Fibroblast of lung (primary cell): ENCODE measurements at regions not wholly inside any gene's neighbourhood (a gene's known extent, or its start where the extent isn't known, plus 50 kb on each side); places are given as distances from the start of the nearest gene placed in this dataset.

Source experiments
- EZH2 ChIP-seq: IDR thresholded peaks from 2 replicates; pipeline ENCODE4 v1.5.1; 2012; ENCODE audit warnings: low read length, control low read depth, mild to moderate bottlenecking; ENCODE audit errors: missing control alignments
- TF ChIP-seq, protein P1 (sequence below), 2 donors: IDR thresholded peaks in 1 of 2; conservative IDR thresholded peaks in 1 of 2; 1 replicate in 1 of 2; 2 replicates in 1 of 2; pipeline ENCODE4 v1.5.1; 2011 to 2012; ENCODE audit warnings: low read length in 2 of 2, control low read depth in 1 of 2, inconsistent platforms in 1 of 2, low read depth in 1 of 2, mild to moderate bottlenecking in 1 of 2

- TF ChIP-seq, protein P1, sequence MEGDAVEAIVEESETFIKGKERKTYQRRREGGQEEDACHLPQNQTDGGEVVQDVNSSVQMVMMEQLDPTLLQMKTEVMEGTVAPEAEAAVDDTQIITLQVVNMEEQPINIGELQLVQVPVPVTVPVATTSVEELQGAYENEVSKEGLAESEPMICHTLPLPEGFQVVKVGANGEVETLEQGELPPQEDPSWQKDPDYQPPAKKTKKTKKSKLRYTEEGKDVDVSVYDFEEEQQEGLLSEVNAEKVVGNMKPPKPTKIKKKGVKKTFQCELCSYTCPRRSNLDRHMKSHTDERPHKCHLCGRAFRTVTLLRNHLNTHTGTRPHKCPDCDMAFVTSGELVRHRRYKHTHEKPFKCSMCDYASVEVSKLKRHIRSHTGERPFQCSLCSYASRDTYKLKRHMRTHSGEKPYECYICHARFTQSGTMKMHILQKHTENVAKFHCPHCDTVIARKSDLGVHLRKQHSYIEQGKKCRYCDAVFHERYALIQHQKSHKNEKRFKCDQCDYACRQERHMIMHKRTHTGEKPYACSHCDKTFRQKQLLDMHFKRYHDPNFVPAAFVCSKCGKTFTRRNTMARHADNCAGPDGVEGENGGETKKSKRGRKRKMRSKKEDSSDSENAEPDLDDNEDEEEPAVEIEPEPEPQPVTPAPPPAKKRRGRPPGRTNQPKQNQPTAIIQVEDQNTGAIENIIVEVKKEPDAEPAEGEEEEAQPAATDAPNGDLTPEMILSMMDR (conservative IDR thresholded peaks at IDR 0.05 in 1 of 2, IDR thresholded peaks at IDR 0.05 in 1 of 2; ENCODE audit: low read depth in 1 of 2, low read length in 2 of 2), result no peak
- no peak for TF ChIP-seq EZH2
Observed at GRCh38 chr10:128871671-128872231, 595.3 kb upstream of the MGMT start.
